ENCODE measurements at regions not wholly inside any gene's neighbourhood (a gene's known extent, or its start where the extent isn't known, plus 50 kb on each side); places are given as distances from the start of the nearest gene placed in this dataset.

- Histone ChIP-seq H3K4me3 (no peak overlapping the region), H3K27me3 (peaks cover 0 to 45% of the 10 kb centered on the region in 2 donors), H3K4me1 (no peaks in the 10 kb centered on the region), H3K9me3 (no peaks in the 10 kb centered on the region), H3K27ac (no peak overlapping the region), H3K36me3 (no peaks in the 10 kb centered on the region)
- DNase-seq (ENCODE audit: low spot score in 2 of 2) = no peak
- TF ChIP-seq CTCF (IDR thresholded peaks at IDR 0.05) = no peak
- TF ChIP-seq POLR2A (IDR thresholded peaks at IDR 0.05) = no peak
- TF ChIP-seq EP300 (IDR thresholded peaks at IDR 0.05) = no peak
- 63 to 68% methylated on average over 9 of the region's 9 CpGs for WGBS, 2 donors
Observed at GRCh38 chr17:79272666-79273219, 198.1 kb downstream of the ENGASE start.

- Histone ChIP-seq H3K27me3 (peaks cover 0 to 45% of the 10 kb centered on the region in 2 donors), H3K4me3 (no peak overlapping the region), H3K9me3 (no peaks in the 10 kb centered on the region), H3K4me1 (no peaks in the 10 kb centered on the region), H3K27ac (no peak overlapping the region), H3K36me3 (no peaks in the 10 kb centered on the region)
- no peak for DNase-seq (ENCODE audit: low spot score in 2 of 2)
- no peak for TF ChIP-seq POLR2A (IDR thresholded peaks at IDR 0.05)
- TF ChIP-seq EP300 (IDR thresholded peaks at IDR 0.05) = no peak
- no peak for TF ChIP-seq CTCF (IDR thresholded peaks at IDR 0.05)
- WGBS, 2 donors = 47 to 56% methylated on average over 8 to 9 of the region's 9 CpGs
Observed at GRCh38 chr17:79272220-79272619, 197.6 kb downstream of the ENGASE start.

- Histone ChIP-seq H3K27me3 (peaks cover 0 to 61% of the 10 kb centered on the region in 2 donors), H3K9me3 (no peaks in the 10 kb centered on the region), H3K4me3 (no peak overlapping the region), H3K4me1 (no peaks in the 10 kb centered on the region), H3K36me3 (no peaks in the 10 kb centered on the region), H3K27ac (no peak overlapping the region)
- WGBS, 2 donors = 27 to 34% methylated on average over 5 of the region's 5 CpGs
- DNase-seq (ENCODE audit: low spot score in 2 of 2) = no peak
- TF ChIP-seq CTCF (IDR thresholded peaks at IDR 0.05) (no peak), EP300 (IDR thresholded peaks at IDR 0.05) (no peak), POLR2A (IDR thresholded peaks at IDR 0.05) (no peak)
Observed at GRCh38 chr17:79269620-79270019, 195.0 kb downstream of the ENGASE start.

GRCh38 chr17:79263191-79263590 lies 188.6 kb downstream of the ENGASE start:
- Histone ChIP-seq H3K27me3 (peaks cover 0 to 45% of the 10 kb centered on the region in 2 donors), H3K36me3 (no peaks in the 10 kb centered on the region), H3K9me3 (no peaks in the 10 kb centered on the region), H3K4me1 (no peaks in the 10 kb centered on the region), H3K27ac (no peak overlapping the region), H3K4me3 (no peak overlapping the region)
- no peak for DNase-seq (ENCODE audit: low spot score in 2 of 2)
- TF ChIP-seq CTCF (IDR thresholded peaks at IDR 0.05) (no peak), POLR2A (IDR thresholded peaks at IDR 0.05) (no peak), EP300 (IDR thresholded peaks at IDR 0.05) (no peak)
- 69 to 80% methylated on average over 10 to 11 of the region's 11 CpGs for WGBS, 2 donors

GRCh38 chr17:79262624-79263023 lies 188.0 kb downstream of the ENGASE start:
- Histone ChIP-seq H3K27ac (no peak overlapping the region), H3K27me3 (peaks cover 0 to 46% of the 10 kb centered on the region in 2 donors), H3K9me3 (no peaks in the 10 kb centered on the region), H3K36me3 (no peaks in the 10 kb centered on the region), H3K4me3 (no peak overlapping the region), H3K4me1 (no peaks in the 10 kb centered on the region)
- no peak for TF ChIP-seq EP300 (IDR thresholded peaks at IDR 0.05)
- no peak for TF ChIP-seq POLR2A (IDR thresholded peaks at IDR 0.05)
- no peak for TF ChIP-seq CTCF (IDR thresholded peaks at IDR 0.05)
- no peak for DNase-seq (ENCODE audit: low spot score in 2 of 2)
- WGBS, 2 donors = 75 to 85% methylated on average over 3 to 5 of the region's 6 CpGs

All from tibial nerve (tissue), 4 donors.